ENCODE measurements at regions not wholly inside any gene's neighbourhood (a gene's known extent, or its start where the extent isn't known, plus 50 kb on each side); places are given as distances from the start of the nearest gene placed in this dataset.
"Not testable (repeated sequence)": the region's sequence is repeated elsewhere in the genome, so short reads cannot be mapped to it uniquely, and the experiment has no call there.

DNA sequence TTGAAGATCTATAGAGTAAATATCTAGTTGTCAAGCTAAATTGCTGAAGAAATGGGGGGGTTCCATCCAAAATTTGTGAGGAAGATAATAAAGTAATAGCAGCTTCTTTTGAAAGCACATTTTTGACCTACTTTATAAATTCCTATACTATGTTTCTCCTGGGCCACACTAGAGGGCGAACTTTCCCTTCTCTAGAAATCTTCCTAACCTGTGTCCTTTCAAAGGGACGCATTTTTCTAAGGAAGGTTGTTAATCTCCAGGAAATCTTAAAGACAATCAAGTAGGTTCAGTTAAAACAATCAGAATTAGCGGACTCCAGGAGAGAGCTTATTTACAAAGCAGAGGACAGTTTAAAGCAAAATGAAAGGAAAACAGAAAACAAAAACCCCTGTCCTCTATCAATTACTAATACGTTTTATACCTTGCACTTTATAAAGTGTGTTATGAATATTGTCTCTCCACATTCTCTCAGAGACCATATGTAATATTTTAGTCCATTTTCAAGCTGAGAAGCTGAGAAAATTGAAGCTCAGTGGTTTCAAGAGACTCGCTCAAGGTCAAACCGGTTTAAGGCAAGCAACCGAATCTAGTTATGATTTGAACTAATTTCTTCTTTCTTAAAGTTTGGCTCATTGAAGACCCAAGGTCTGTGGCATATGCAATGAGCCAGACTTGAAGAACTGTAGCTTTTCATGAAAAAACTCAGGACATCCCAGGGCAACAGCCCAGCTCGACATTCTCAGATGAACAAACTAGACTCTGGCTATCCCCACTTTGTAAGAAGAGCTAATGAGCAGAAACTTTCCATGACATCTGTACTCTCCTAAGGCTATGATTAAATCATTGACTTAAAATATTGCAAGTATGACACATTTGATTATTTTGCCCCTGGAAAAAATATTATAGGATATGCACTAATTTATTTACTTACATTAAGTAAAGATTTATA lies 273.6 kb downstream of the PAX3 start:
- peak; percentile 47 for DNase-seq
- in situ Hi-C loops (cut with HindIII; ENCODE audit: low pct_ligation_motif_present, low pct_unique_long_range_greater_than_20kb, low sequenced_read_pairs) = no loop called here

DNA sequence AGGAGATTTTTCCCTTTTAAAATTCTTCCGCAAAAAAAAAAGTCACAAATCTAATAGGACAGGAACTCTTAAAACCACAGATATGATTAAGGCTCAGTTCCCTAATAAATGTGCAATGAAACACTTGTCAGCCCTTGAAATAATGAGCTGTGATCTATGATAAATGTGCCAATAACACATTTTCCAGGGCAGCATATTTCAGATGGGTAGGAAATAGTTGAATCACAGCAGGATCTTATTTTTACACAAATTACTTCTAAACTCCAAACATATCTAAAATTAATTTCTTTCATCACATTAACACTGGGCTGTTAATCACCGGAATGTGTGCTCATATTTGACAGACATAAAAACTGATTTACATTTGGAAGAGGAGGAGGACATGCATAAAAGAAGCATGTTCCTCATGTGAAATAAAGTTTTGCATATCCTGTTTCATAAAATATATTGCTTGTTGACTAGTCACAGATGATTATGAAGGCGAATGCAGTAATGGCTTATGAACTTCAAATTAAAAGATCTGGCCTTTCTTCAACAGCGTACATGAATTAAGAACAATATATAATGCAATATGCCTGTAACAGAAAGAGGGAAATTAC lies 281.4 kb downstream of the PAX3 start:
- in situ Hi-C loops (cut with HindIII; ENCODE audit: low pct_ligation_motif_present, low pct_unique_long_range_greater_than_20kb, low sequenced_read_pairs) = no loop called here
- no peak for DNase-seq

DNA sequence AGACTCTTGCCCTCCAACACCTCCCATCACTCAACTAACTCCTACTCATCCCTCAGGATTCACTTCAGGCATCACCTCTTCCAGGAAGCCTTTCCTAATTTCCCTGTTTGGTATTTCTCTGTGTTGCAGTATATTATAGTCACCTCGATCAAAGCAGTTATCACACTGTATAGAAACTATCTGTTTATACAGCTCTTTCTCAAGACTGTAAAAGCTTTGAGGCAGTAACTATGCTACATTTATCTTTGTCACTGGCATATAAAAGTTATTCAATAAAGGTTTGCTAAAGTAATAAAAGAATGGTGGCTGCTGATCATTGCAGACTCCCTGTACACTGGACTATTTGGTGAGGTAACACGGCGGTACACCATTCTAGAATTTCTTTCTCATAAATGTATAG lies 284.9 kb downstream of the PAX3 start:
- DNase-seq = no peak
- in situ Hi-C loops (cut with HindIII; ENCODE audit: low pct_ligation_motif_present, low pct_unique_long_range_greater_than_20kb, low sequenced_read_pairs) = no loop called here

DNA sequence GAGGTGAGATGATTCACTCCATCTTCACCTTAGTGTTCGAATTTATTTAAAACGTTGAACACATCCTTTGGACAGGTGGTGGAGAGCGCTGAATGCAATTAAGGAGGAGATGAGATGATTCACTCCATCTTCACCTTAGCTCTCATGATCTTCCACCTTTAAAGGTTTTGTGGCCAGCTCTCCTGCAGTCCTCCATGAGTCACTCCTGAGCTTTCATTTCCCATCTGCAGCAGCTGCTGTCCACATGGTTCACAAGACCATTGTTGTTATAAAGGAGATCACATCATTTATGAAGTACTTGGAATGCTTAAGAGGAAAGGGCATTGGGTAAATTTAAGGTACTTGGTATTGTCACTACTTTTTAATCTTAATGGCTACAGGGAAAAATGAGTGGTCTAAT lies 298.5 kb downstream of the PAX3 start:
- DNase-seq = peak; percentile 86
- in situ Hi-C loops (cut with HindIII; ENCODE audit: low pct_ligation_motif_present, low pct_unique_long_range_greater_than_20kb, low sequenced_read_pairs) = no loop called here

DNA sequence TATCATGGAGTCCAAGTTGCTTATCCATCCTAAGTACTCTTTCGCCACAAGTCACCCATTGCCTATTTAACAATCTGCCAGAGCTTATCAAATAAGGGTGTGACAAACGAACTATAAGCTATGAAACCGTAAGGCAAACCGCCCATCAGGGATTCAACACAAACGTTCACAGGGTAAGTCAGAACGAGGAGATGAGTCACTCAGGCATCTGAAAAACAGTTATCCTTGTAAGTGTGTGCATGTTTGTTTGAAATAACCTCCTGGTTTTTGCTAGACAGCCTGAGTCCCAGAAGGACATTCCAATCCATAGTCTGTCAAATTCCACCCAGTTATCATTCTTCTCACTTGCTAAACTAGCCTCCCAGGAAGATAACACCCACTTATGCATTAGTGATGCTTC lies 299.1 kb downstream of the PAX3 start:
- peak; percentile 70 for DNase-seq
- in situ Hi-C loops (cut with HindIII; ENCODE audit: low pct_ligation_motif_present, low pct_unique_long_range_greater_than_20kb, low sequenced_read_pairs) = no loop called here

DNA sequence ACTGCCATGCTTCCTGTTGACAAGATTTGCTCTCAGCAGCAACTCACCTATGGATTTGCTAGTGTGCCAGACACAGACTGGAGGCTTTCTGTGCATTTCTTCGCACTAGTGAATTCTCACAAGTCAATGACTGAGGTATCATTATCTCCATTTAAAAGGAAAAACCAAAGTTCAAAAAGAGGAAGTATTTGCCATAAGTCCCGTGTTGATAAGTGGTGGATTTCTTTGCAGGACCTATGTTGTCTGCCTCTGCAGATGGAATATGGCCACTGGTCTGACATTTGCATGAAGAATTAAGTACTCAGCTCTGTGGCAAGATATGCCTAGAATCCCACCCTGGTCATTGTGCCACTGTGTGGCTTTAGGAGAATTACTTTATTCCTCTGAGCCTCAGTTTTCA lies 299.6 kb downstream of the PAX3 start:
- in situ Hi-C loops (cut with HindIII; ENCODE audit: low pct_ligation_motif_present, low pct_unique_long_range_greater_than_20kb, low sequenced_read_pairs) = no loop called here
- DNase-seq = no peak

DNA sequence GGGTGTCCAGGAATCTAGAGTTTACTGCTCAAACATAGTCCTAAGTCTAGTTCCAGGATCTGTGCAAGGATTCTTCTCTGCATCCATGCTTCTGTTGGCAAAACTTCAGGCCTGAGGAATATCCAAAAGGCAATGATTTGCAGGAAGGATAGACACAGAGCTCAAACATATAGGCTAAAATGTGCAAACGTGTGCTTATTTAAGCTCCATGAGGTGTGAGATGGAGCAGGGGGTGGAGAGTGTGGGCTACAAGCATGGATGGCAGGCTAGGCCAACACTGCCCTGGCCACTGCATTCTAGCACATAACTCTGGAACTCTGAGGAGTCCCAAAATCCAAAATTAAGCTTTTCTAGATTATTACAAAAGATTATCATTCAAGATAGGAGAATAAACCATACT lies 301.1 kb downstream of the PAX3 start:
- DNase-seq = no peak
- in situ Hi-C loops (cut with HindIII; ENCODE audit: low pct_ligation_motif_present, low pct_unique_long_range_greater_than_20kb, low sequenced_read_pairs) = no loop called here

DNA sequence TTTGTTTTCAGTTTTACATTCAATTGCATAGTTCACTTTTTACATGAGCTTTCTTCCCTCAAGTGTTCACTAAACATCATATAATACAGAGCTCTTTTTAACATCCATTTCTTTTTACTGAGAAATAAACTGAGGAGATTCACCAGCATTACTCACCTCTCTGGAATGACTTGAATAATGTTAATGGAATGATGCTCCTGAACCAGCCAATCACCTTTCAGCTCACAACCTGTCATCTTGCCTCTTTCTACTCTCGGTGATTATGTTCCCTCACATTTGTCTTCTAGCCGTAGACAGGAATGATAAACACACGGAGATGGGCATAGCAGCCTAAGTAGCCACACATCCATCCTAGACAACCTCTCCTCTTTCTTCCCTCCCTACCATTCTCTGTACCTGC lies 301.7 kb downstream of the PAX3 start:
- peak; percentile 97 for DNase-seq

DNA sequence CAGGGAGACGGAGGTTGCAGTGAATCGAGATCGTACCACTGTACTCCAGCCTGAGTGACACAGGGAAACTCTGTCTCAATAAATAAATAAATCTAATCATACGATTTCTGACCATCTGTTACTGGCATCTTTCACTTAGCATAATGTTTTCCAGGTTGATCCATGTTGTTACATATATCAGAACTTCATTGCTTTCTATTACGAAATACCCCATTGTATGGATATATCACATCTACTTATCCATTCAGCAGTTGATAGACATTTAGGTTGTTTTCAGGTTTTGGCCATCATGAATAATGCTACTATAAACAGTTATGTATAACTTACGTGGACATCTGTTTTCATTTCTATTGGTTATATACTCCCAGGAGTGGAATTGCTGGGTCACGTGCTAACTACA lies 303.9 kb downstream of the PAX3 start:
- in situ Hi-C loops (cut with HindIII; ENCODE audit: low pct_ligation_motif_present, low pct_unique_long_range_greater_than_20kb, low sequenced_read_pairs) = no loop called here
- DNase-seq = no peak

More for the DNA sequence above, 301.7 kb downstream of the PAX3 start:
- in situ Hi-C loops (cut with HindIII; ENCODE audit: low pct_ligation_motif_present, low pct_unique_long_range_greater_than_20kb, low sequenced_read_pairs) = no loop called here

DNA sequence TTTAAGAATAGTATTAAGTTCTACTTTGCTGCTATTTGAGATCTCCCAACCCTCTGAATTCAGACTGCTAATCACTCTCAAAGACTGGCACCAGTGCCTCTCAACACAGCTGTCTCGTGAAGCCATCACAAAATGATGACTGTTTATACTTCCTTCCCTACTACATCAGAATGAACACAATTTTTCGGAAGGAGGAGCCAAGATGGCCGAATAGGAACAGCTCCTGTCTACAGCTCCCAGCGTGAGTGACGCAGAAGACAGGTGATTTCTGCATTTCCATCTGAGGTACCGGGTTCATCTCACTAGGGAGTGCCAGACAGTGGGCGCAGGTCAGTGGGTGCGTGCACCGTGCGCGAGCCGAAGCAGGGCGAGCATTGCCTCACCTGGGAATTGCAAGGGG lies 314.4 kb downstream of the PAX3 start:
- in situ Hi-C loops (cut with HindIII; ENCODE audit: low pct_ligation_motif_present, low pct_unique_long_range_greater_than_20kb, low sequenced_read_pairs); DNase-seq: not testable (repeated sequence)

DNA sequence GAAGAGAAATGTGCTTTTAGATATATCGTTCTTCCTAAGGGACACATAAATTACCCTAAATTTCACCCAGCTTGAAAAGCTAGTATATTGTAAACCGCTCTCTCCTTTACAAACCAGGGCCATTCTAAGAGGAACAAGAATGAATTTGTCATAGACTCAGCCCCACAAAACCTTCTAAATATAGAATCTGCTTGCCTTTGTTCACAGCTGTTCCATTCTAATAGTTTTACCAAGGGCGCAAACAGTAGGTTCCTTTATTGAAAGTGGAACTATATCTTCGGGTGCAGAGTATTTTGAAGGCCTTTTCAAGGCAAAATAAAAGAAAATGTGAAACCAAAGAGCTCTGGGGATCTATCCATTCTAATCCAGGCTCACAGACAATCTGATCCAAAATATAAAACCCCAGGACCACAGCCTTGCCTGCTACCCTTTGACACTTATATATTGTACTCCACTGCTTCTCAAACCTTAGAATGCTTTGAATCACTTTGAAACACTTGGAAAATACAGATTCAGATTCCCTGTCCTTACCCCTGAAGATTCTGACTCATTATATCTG lies 316.8 kb downstream of the PAX3 start:
- DNase-seq = no peak
- in situ Hi-C loops (cut with HindIII; ENCODE audit: low pct_ligation_motif_present, low pct_unique_long_range_greater_than_20kb, low sequenced_read_pairs) = no loop called here

DNA sequence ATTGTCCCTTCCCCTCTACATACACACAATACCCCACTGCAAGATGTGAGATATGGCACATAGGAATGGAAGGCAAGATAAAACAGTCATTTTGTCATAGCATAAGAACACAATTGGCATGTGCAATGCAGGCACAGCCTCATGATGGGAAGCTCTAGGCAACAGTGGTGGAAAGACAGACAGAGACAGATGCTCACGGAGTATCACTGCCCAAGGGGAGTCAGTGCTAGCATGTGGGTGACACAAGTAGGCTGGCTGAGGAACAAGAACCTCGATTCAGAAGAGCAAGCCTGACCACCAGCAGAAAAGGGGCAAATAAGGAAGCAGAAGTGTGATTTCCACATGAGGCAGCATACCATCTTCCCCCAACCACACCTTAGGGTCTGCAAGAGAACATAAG lies 323.6 kb downstream of the PAX3 start:
- DNase-seq = no peak
- in situ Hi-C loops (cut with HindIII; ENCODE audit: low pct_ligation_motif_present, low pct_unique_long_range_greater_than_20kb, low sequenced_read_pairs) = no loop called here

DNA sequence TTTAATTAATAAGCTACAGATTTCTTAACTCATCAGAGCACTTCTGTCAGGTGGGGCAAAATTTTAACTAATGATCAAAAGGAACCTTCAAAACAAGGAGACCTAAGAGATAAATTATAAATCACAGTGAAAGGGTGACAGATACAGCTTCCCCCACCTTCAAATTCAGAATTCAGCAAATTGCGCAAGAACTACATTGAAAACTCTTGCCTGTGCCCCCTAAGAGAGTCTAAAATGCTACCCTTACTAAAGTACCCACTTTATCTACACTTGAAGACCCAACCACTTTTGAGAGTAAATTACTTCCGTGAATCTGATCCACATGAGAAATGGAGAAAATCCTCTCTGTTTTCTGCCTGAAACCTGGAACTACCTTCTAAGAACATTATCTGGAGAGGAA lies 324.9 kb downstream of the PAX3 start:
- DNase-seq = no peak
- in situ Hi-C loops (cut with HindIII; ENCODE audit: low pct_ligation_motif_present, low pct_unique_long_range_greater_than_20kb, low sequenced_read_pairs) = no loop called here

DNA sequence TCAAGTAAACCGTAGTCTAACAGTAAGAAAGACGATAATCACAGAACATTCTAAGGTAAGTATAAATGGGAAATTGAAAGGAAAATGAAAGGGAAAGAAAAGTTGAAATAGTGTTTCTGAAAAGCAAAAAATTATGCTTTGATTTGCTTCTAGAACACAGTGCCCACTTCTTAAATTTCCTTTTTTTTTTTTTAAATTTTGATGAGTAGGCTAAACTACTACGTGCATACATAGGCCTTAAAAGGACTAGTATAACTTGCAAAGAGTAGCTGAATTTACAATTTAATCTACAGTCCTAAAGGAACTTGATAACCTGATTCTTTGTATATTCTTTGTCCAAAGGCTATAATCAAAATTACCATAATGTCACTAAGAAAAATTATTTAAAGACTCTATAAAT lies 325.3 kb downstream of the PAX3 start:
- in situ Hi-C loops (cut with HindIII; ENCODE audit: low pct_ligation_motif_present, low pct_unique_long_range_greater_than_20kb, low sequenced_read_pairs) = no loop called here
- DNase-seq = no peak

DNA sequence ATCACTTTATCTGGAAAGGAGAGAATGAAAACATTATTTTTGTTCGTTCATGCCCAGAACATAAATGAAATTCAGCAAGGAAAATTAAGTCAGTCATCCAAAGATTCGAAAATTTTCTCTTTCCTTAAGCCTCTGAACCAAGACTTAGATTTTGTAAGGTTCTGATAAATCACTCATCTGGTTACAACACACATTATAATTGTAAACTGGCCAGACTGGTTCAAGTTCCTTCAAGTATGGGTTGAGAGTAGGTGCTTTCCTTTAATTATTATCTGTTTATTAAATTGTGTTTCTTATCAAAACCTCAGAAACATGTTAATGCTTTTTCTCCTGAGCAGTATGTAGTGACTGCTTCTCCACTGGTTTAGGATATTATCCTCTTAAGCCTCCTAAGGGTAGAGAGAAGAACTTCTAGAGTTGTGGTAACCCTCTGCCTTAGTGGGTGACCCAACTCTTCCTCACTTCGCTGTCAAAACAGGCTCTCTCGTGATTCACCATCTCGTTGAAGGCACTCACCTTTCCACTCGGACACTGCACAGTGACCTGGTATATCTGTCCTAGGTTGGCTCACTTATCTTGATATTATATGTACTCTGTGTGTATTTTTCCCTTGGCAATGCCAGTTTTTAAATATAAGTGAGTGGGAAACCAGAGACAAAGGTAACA lies 325.9 kb downstream of the PAX3 start:
- in situ Hi-C loops (cut with HindIII; ENCODE audit: low pct_ligation_motif_present, low pct_unique_long_range_greater_than_20kb, low sequenced_read_pairs) = no loop called here
- DNase-seq = no peak

DNA sequence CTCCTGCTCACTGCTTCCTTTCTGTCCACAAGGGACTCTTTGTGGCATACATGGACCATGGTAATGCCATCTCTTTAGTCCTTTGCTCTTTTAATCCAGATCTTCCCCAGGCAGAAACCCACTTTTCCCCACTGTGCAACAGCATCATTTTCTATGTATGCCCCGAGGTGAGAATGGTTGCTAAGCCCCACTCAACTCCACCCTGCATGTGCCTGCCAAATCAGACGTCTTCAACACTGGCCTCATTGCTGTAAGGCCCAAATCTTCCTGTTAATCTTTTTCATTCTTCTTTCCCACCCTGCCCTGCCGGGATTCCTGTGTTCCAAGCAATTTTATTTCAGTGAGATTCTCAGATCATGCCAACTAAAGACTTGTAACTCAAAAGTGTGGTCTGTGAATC lies 328.4 kb downstream of the PAX3 start:
- no peak for DNase-seq
- in situ Hi-C loops (cut with HindIII; ENCODE audit: low pct_ligation_motif_present, low pct_unique_long_range_greater_than_20kb, low sequenced_read_pairs) = no loop called here

DNA sequence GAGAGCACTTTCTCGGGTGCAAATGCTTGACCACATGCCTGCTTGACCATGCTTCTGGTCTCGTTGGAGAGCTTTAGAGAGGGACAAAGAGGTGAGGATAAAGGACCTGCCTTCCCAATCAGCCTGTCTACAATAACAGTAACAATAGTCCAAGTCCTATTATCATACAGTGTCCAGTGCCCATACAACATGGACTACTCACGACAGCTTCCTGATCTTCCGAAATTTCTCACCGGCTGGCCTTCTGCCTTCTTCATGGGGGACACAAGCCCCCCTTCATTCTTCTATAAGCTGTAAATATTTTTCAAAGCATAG lies 329.0 kb downstream of the PAX3 start:
- in situ Hi-C loops (cut with HindIII; ENCODE audit: low pct_ligation_motif_present, low pct_unique_long_range_greater_than_20kb, low sequenced_read_pairs) = no loop called here

DNA sequence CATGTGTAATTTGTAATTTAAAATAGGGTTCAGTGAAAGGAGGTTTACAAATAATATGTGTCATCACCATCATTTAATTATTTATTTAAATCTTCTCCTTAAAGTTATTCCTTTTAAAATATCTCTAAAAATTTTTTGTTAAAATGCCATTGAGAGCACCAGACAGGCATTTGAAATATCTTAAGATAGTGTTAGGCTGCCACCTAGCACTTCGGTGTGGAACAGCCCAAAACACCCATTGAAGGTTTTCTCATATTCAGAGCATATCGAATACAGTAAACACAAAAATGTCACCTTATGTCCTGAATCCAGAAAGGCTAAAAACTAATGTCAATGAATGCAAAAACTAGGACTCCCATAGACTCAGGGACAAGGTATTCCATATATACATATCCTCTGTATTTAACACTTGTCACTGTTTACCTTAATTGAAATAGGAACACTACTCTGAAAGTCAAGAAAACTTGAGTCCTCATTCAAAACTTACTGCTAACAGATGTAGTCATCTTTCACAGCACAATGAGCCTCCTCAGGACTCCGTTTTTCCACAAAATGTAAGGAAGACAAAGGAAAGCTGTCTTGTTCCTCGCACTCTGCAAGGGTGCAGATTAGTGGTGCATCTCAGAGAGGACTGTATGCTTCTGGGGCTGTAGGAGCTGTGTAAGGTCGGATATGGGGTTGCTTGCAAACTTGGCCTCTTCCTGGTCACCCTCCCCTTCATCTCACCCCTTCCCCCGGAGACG lies 329.5 kb downstream of the PAX3 start:
- peak; percentile 58 for DNase-seq
- in situ Hi-C loops (cut with HindIII; ENCODE audit: low pct_ligation_motif_present, low pct_unique_long_range_greater_than_20kb, low sequenced_read_pairs) = no loop called here

More for the DNA sequence above, 329.0 kb downstream of the PAX3 start:
- no peak for DNase-seq

DNA sequence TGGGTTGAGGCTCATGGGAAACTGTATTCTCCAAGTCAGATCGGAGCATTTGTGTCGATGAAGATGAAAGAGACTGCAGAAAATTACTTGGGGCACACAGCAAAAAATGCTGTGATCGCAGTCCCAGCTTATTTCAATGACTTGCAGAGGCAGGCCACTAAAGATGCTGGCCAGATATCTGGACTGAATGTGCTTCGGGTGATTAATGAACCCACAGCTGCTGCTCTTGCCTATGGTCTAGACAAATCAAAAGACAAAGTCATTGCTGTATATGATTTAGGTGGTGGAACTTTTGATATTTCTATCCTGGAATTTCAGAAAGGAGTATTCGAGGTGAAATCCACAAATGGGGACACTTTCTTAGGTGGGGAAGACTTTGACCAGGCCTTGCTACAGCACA lies 336.6 kb downstream of the PAX3 start:
- in situ Hi-C loops (cut with HindIII; ENCODE audit: low pct_ligation_motif_present, low pct_unique_long_range_greater_than_20kb, low sequenced_read_pairs) = no loop called here
- DNase-seq = no peak

All from ACHN (cell line).